ENCODE measurements at regions not wholly inside any gene's neighbourhood (a gene's known extent, or its start where the extent isn't known, plus 50 kb on each side); places are given as distances from the start of the nearest gene placed in this dataset.

DNA sequence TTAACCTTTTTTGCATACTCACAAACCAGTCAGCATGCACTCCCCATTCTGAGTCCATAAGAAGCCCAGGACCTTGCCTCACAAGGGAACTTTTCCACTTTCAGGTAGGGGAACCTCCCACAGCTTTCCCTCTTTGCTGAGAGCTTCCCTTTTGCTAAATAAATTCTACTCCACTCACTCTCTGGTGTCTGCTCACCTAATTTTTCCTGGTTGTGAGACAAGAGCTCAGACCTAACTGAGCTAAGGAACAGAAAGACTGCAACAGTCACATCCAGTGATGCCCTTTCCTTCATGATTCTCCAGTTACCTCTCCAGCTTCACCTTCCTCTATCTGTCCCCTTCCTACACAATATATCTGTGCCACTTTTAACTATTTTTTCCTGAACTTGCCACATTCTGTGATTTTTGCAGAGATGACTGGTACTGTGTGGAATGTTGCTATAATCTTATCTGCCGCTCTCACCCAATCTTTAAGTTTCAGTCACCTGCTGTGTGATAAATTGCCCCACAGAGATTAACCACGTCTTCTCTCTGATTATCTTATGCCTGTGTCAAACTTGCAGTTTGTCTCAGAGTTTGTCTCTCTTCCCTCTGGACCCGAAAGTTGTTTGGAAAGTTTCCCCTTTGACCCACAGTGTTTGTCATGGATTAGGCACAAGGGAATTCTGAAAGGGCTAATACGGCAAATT is 737.1 kb upstream of the FLRT2 start:
- DNase-seq (ENCODE audit: low spot score) = no peak

DNA sequence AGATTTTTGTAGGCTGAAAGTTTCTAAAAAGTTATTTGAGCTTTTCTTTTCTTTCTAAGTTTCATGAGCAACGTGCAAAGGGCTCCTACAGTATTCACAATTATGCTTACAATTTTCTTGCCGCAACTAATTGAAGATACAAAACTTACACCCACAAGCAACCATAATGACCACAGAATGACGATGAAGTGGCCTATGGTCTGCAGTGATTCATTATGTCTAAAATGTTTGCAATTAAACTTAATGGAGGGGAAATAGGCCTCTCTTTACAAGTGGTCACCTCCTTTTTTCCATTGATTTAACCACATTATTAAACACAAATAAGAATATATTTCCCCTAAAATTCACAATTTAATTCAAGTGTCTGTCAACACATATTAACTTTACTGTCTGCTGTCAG is 732.6 kb upstream of the FLRT2 start:
- DNase-seq (ENCODE audit: low spot score) = no peak

DNA sequence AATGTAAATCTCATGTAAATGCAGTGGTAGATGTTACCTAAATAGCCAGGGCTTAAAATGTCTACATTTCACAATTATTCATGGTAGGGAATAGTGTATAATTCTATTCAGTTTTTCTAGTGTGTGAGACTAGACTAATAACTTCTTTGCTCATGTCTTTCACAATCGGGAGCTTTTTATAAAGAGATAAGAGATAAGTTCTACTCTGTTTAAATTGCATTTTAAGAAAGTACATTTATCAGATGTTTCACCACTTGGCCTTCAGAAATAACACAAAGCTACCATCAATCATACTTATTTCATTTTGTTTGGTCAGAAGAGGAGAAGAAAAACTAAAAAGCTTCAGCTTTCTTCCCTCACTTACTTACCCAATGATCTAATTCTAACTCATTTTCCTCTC is 725.5 kb upstream of the FLRT2 start:
- no peak for DNase-seq (ENCODE audit: low spot score)

DNA sequence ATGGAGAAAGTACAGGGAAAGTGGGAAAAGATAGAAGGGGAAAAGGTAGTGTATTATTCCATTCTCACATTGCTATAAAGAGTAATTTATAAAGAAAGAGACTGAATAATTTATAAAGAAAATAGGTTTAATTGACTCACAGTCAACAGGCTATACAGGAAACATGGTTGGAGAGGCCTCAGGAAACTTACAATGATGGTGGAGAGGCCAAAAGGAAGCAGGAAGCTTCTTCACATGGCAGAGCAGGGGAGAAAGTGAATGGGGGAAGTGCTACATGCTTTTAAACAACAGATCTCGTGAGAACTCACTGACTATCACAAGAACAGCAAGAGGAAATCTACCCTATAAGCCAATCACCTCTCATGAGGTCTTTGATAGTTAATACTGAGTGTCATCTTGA is 725.0 kb upstream of the FLRT2 start:
- no peak for DNase-seq (ENCODE audit: low spot score)

DNA sequence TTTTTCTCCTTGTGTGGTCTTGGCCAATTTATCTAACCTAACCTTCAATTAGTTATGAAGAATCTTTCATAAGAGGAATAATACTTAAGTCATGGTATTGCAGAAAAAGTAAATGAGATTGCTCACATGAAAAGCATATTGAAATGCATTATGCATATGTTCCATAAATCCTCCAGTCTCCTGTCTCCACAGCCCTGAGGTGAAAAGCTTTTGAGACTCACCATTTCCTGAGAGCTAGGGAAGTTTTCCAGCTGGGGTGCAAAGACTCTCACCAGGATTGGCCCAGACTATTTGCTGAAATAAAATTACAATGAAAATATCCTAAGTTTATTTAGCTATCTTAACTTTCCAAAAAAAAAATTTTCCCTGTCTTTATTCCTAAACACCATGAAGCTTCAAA is 723.8 kb upstream of the FLRT2 start:
- DNase-seq (ENCODE audit: low spot score) = no peak

DNA sequence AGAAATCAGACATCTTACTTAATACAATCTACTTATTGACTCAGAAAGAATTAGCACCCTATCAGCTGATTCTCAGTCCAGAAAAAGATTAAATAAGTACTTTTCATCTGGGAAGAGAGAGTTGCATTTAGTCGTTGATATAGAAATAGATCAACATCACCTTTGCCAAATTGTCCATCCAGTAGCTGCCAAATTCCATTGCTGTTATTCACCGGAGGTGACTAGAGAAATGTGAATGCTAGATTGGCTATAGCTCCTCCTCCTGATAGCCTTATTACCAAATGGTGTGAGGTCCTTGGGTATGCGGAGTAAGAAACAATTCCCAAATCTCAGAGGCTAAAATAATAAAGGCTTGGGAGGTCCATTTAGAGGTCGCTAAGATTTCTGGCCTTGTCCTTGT is 723.3 kb upstream of the FLRT2 start:
- no peak for DNase-seq (ENCODE audit: low spot score)

DNA sequence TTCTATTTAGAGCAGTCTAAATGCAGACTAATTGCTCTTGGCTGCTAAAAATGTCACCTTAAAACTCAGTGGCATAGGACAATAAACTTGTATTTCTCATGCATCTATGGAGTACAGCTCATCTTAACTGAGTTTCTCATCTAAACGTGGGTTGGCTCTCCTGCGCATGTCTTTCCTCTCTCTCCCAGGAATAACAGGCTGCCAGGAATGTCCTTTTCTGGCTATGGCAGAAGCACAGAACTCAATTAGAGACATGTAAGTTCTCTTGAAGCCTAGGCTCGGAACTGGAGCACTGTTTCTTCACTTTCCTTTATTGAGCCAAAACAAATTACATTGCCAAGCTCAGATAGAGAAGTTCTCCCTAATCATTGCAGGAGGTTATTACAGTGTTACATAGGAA is 722.3 kb upstream of the FLRT2 start:
- peak; percentile 14 for DNase-seq (ENCODE audit: low spot score)

DNA sequence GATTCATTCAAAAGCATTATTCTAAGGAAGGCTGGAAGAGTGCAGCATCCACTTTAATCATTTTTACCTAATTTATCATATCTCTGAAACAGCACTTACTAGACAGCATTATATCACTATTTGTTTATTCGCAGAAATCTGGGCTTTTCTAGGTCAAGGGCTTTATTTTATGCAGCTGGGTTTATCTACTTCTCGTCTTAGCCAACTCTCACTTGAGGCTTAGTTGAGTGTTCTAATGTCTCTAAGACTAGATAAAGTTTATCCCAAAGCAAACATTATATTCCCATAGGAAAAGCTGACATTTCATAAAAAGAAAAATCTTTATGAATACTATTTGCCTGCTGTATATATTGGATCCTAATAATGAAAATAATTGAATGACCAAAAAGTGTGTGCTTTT is 720.8 kb upstream of the FLRT2 start:
- no peak for DNase-seq (ENCODE audit: low spot score)

DNA sequence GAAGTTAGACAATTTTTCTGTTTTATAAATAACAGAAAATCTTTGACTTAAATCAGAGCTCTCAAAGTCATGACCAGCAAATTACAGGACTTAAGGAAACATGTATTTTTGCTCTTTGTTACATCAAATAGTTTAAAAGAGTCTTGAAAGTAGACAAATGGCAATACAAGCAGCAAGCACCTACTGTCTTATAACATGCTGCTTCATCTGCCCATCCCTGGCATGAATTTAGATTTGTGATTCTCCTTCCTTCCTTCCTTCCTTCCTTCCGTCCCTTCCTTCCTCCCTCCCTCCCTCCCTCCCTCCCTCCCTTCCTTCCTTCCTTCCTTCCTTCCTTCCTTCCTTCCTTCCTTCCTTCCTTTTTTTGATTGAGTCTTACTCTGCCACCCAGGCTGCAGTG is 715.6 kb upstream of the FLRT2 start:
- no peak for DNase-seq (ENCODE audit: low spot score)

DNA sequence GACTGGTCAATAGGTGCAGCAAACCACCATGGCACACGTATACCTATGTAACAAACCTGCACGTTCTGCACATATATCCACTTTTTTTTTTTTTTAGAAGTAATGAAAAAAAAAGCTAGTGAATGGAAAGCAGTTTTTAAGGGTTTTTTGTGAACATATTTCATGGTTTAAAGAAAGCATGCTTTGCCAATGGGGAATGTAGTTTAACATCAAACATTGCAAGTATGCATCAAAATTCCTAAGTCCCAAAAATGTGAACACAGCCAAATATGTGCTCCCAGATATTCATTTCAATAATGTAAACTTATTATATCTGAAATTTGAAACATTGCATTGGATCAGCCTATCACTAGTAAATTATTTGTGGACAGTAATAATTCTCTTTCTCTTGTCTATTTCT is 710.4 kb upstream of the FLRT2 start:
- DNase-seq (ENCODE audit: low spot score) = no peak

DNA sequence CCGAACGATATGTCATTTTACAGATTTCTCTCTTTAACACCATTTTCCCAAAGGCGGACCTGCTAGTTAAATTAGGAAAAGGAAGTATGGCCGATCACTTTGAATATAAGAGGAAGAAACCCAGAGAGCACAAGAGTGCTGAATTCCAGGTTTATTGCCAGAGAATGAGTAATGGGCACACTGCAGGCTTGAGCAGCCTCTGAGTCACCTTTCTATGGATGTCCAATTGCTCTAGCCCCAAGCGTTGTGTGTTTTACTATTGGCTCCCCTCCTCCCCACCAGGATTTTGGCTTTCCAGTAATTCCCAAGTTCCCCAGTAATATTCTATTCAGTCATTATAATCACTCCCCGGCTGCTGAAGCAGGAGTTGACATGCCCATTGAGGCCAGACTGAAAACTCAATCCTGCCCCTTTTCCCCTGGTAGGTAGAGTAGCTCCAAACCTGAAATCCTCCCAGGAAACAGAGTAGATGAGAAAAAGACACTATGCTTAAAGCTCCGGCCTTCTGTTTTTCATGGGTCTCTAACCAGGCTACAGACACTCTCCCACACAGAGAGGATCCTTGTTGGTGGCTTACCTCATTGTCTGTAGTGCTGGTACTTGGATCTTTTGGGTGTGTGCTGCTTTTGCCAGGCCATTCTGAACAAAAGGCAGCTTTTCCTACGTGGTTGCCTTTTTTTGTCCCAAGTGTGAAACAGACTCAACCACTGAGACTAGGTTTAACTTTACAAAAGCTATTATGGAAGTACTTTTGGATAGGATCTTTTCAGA is 704.3 kb upstream of the FLRT2 start:
- no peak for DNase-seq (ENCODE audit: low spot score)

DNA sequence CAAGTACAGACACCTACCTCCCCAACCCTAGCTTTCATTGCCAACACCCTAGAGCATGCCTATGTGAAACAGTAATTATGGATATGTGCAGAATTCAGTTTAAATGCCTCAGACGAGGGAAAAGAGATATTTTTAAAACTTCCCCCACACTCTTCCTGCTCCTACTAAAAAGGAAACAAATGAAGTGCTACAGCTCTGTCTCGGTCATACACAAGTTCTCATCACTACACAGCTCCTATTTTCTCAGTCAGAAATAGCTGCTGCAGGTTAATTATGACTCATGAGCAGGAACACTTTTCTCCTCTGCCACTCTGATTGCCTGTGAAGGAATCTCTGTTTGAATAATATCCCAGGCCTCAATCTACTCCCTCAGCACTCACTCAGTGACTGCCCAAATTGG is 703.6 kb upstream of the FLRT2 start:
- no peak for DNase-seq (ENCODE audit: low spot score)

DNA sequence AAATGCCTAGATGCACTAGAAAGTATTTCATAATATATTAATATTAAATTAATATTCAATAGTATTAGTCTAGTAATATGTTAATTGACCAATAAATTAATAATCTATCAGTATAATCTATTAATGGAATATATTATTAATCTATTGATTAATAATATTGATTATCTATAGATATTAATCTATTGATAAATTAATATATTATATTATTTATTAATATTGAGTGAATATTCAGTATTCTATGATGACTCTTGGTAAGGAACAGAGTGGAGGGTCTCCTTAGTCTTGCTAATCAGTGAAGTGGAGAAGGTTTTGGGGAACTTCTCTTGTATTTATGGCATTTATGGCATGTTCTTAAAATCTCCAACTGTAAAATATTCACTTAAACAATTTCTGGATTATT is 679.3 kb upstream of the FLRT2 start:
- no peak for DNase-seq (ENCODE audit: low spot score)

DNA sequence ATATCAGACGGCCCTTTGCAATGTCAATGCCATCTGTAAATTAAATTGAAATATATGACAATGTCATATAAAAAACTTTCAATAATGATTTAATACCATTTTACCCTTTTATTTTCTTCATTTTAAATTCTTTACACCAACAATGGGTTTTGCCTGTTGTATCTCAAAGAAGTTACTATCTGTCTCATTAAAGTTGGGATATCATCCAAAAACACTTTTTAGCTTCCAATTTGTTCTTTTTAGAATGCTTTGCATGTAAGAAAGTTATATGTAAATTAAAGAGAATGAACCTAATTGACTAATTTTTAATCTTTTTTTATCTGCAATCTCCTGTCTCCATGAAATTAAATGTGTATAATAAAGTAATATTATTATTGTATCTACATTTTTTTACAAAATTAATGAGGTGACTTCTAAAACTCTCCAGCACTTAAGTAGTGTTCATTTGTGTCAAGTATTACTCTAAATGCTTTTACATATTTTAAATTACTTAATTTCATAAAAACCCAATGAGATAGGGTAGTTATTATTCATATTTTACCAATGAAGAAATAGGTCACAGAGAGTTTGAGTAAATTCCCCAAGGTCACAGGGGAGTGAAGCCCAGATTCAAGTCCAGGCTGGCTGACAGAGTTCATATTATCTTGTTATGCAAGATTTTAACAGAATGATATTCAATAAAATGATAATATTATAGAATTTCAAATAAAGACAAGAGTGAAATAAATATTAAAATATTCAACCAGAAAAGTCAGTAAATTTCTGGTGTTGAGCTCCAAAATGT is 673.0 kb upstream of the FLRT2 start:
- DNase-seq (ENCODE audit: low spot score) = no peak

DNA sequence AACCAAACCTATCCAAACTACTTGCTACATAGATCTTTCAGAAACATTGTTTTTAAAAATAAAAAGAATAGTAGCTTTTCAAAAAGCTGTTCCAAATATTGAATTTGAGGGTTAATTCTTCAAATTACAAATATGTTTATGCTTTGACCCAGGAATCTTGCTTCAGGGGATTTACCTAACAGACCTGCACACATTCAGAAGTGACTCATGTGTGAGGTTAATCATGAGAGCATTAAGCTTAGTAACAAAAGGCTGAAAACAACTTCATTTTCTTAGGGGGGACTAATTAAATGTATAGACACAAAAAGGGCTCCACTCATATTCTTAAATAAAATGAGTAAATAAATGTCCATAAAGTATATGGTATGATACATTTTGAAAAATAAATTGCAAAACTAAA is 672.4 kb upstream of the FLRT2 start:
- no peak for DNase-seq (ENCODE audit: low spot score)

DNA sequence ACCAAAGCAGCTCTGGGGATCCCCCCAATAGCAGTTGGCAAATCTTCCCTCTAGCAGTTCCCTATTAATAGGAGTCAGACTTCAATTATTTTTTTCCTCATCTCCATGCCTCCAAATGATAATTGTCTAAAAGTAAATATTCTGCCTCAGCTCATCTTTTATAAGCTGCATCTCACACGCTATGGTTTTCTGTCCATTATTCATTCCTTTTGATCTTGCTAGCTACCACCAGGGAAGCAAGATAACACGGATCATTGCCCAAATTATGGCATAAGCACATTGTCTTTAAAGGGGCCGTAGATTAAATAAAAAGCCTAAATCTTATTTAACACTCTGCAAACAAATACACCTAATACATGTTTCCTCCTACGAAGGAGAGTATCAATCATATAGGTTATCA is 670.8 kb upstream of the FLRT2 start:
- DNase-seq (ENCODE audit: low spot score) = no peak

DNA sequence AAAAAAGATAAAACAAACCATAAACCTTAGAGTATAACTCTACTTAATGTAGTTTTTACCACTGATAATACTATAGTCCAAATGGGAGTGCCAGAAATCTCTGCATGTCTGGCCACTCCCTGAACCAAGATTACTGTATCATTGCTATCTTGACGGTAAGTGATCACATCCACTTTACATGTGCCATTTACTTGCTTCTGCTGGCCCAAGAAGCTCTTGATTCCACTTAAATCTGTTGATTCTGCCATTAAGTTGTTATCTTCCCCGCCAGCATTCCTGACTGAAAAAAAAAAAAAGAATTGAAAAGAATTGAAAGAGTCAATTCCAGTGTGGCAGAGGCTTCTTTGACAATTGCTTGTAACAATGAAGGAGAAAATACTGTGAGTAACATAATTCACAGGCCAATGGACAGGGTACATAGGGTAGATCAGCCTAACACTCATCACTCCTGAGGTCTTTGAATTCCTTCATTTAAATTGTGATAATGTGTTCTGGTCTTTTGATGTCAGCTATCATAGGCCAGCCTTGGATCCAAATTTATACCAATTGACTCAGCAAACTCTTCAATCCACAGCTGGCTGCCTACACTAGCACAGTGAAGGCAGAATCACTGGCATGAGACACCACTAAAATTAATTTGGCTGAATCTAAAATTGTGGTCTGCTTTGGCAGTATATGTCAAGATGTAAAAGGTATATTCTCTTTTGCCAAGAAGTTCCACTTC is 665.2 kb upstream of the FLRT2 start:
- no peak for DNase-seq (ENCODE audit: low spot score)

DNA sequence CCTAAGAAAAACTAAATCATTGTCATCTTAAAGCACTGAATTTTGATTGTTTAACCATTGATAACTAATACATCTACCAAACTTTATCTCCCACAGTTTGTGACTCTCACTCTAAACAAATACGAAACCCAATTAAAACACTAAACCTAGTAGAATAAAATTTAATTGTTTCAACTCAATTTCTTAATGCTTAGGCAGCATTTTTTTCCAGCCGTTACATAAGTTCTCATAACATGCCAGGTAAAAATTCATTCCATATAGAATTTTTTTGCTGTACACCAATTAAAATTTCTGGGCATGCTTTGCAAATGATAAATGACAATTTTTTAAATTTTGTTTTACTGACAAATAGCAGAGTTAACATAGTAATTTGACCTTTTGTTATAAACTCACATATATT is 658.2 kb upstream of the FLRT2 start:
- DNase-seq (ENCODE audit: low spot score) = no peak

DNA sequence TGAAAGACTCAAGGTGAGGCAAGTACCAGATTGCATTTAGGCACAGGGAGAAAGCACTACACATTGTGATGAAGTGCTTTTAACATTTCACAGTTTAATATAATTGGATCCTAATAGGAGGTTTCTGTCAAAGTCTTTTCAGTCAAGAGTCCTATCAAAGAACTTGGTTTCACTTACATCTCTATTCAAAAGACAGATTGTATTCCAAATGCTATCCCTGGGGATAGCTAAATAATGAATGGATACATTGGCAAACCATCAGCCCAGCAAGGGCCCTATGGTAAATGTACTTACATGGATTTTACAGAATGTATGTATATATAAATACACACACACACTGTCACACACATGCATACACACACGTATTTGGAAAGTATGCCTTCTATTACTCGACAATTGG is 655.5 kb upstream of the FLRT2 start:
- no peak for DNase-seq (ENCODE audit: low spot score)

DNA sequence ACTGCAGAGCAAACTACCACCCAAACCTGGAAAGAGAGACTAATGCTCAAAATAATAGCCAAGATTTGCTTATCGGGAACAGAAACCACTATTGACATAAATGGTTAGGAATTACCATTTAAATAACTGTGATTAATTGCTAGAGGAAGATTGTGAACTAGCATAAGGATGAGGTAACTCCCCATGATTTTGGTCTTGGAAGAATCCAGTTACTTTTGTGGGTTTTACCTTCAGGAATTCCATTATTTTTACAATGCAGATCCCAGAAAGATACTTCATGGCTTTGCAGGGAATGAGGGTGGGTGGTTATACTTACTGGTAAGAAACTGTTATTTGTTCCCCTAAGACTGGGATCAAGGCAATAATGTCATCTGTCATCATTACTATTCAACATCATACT is 652.9 kb upstream of the FLRT2 start:
- no peak for DNase-seq (ENCODE audit: low spot score)

DNA sequence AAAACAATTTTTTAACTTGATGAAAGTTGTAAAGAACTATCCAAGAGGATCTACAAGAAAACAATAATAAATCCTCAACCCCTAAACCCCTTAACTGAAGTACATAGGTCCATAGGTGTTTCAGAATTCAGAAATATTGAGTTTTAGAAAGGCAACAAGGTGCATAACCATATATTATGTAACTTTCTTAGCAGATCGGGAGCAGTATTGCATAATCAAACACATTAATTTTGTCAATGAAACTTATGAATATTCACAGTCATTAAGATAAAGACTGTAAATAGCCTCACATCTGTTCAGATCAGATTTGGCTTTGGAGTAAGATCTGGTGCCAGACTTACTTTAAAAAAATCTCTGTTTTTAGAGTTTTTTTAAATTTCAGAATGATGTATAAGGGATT is 647.1 kb upstream of the FLRT2 start:
- DNase-seq (ENCODE audit: low spot score) = no peak

DNA sequence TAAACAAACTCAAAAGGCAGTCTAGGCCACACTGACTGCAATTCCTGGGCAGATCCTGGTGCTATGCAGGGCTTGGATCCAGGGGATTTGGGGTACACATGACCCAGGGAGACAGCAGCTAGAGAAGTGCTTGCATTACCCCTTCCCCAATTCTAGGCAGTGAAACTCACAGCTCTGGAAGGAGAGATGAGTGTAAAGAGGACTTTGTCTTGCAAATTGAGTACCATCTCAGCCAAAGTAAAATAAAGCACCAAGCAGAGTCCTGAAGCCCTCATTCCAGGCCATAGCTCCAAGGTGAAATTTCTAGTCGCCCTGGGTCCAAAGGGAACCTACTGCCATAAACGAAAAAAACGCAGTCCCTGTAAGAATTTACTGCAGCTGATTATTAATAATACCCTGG is 644.9 kb upstream of the FLRT2 start:
- DNase-seq (ENCODE audit: low spot score) = no peak

DNA sequence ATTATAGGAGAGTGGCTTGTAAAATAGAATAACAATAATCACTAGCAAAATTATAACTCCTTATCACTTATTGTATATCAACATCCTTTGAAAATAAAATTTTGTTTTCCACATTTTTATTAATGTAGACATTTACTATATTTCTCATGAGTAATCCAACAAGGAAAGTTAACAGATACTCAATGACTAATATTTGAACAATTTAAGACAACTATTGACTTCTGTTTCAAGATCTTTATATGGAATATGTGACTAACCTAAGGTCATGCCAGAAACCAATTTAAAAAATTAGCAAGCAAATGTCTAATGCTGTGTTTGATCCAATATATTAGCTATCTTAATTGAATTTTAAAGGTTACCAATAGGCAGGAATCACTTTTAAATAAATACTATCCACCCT is 638.5 kb upstream of the FLRT2 start:
- DNase-seq (ENCODE audit: low spot score) = no peak

Measured in Ammon's horn (tissue), 1 donor.